NCI-H1694 treated with DMSO at 0.1 percent for 48 hours (cell line): ENCODE measurements at regions not wholly inside any gene's neighbourhood (a gene's known extent, or its start where the extent isn't known, plus 50 kb on each side); places are given as distances from the start of the nearest gene placed in this dataset.

Source experiments
- DNase-seq: peaks from one replicate; lab custom pipeline; 2025; lab: John Stamatoyannopoulos, UW

- no peak for DNase-seq
These were observed 113.8 kb downstream of the MSX2 start for GRCh38 chr5:174837919-174838902.

- DNase-seq: no peak
These were observed 109.7 kb downstream of the MSX2 start for GRCh38 chr5:174834081-174834480.

- no peak for DNase-seq
These were observed 108.4 kb downstream of the MSX2 start for GRCh38 chr5:174832811-174833210.

GRCh38 chr5:174832025-174832424 lies 107.6 kb downstream of the MSX2 start:
- no peak for DNase-seq

GRCh38 chr5:174831031-174831660 lies 106.8 kb downstream of the MSX2 start:
- no peak for DNase-seq

GRCh38 chr5:174829511-174829864 lies 105.1 kb downstream of the MSX2 start:
- DNase-seq: no peak

GRCh38 chr5:174828804-174829510 lies 104.6 kb downstream of the MSX2 start:
- DNase-seq: no peak

GRCh38 chr5:174827558-174827957 lies 103.2 kb downstream of the MSX2 start:
- DNase-seq: no peak

GRCh38 chr5:174825587-174825986 lies 101.2 kb downstream of the MSX2 start:
- DNase-seq: no peak

- no peak for DNase-seq
These were observed 94.0 kb downstream of the MSX2 start for GRCh38 chr5:174818430-174818829.

- DNase-seq: no peak
These were observed 93.2 kb downstream of the MSX2 start for GRCh38 chr5:174817610-174818009.

- no peak for DNase-seq
These were observed 92.5 kb downstream of the MSX2 start for GRCh38 chr5:174816858-174817257.

- DNase-seq: no peak
These were observed 87.1 kb downstream of the MSX2 start for GRCh38 chr5:174811438-174811837.

- no peak for DNase-seq
These were observed 86.4 kb downstream of the MSX2 start for GRCh38 chr5:174810796-174811195.

GRCh38 chr5:174807471-174807870 lies 83.1 kb downstream of the MSX2 start:
- no peak for DNase-seq

- no peak for DNase-seq
These were observed 82.3 kb downstream of the MSX2 start for GRCh38 chr5:174806729-174807128.

- no peak for DNase-seq
These were observed 77.4 kb downstream of the MSX2 start for GRCh38 chr5:174801798-174802197.

- DNase-seq: no peak
These were observed 76.1 kb downstream of the MSX2 start for GRCh38 chr5:174800435-174800834.

- DNase-seq: no peak
These were observed 74.7 kb downstream of the MSX2 start for GRCh38 chr5:174799121-174799520.

GRCh38 chr5:174798551-174798951 lies 74.2 kb downstream of the MSX2 start:
- no peak for DNase-seq

- DNase-seq: no peak
These were observed 72.4 kb downstream of the MSX2 start for GRCh38 chr5:174796711-174797192.

GRCh38 chr5:174794931-174795672 lies 70.7 kb downstream of the MSX2 start:
- no peak for DNase-seq
